ENCODE measurements at regions not wholly inside any gene's neighbourhood (a gene's known extent, or its start where the extent isn't known, plus 50 kb on each side); places are given as distances from the start of the nearest gene placed in this dataset.

DNA sequence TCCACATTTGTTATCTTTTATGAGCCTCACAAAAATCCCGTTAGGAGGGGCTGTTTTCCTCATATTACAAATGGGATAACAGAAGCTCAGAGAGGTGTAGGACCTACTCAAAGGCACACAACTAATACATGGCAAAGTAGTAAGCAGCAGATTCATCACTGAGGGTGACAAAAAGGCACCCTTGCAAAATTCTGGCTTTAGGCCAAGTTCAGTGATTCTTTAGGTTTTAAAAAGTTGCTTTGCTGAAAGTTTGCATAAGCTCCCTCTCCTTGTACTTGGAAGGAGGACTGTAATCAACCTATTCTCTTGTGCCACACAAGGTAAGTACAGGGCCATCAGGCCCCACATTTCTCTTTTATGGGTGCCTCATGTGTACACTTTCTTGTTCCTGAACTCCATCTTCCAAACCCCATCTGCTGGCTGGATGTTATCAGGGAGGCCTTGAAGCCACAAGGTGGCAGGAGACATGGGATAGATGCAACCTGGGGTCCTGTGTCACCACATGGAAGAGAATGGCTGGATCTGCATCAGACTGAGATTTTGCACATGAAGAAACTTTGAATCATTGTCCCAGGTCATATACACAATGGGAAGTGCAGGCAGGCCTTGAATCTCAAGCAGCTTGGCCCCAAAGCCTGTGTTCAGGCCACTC lies 311.6 kb downstream of the MSX2 start:
- TF ChIP-seq, protein P1, sequence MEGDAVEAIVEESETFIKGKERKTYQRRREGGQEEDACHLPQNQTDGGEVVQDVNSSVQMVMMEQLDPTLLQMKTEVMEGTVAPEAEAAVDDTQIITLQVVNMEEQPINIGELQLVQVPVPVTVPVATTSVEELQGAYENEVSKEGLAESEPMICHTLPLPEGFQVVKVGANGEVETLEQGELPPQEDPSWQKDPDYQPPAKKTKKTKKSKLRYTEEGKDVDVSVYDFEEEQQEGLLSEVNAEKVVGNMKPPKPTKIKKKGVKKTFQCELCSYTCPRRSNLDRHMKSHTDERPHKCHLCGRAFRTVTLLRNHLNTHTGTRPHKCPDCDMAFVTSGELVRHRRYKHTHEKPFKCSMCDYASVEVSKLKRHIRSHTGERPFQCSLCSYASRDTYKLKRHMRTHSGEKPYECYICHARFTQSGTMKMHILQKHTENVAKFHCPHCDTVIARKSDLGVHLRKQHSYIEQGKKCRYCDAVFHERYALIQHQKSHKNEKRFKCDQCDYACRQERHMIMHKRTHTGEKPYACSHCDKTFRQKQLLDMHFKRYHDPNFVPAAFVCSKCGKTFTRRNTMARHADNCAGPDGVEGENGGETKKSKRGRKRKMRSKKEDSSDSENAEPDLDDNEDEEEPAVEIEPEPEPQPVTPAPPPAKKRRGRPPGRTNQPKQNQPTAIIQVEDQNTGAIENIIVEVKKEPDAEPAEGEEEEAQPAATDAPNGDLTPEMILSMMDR (IDR thresholded peaks at IDR 0.05): no peak
- TF ChIP-seq POLR2AphosphoS5 (IDR thresholded peaks at IDR 0.05; ENCODE audit: insufficient read depth in 1 of 2, low read depth in 1 of 2): no peak
